ENCODE measurements at regions not wholly inside any gene's neighbourhood (a gene's known extent, or its start where the extent isn't known, plus 50 kb on each side); places are given as distances from the start of the nearest gene placed in this dataset.

DNA sequence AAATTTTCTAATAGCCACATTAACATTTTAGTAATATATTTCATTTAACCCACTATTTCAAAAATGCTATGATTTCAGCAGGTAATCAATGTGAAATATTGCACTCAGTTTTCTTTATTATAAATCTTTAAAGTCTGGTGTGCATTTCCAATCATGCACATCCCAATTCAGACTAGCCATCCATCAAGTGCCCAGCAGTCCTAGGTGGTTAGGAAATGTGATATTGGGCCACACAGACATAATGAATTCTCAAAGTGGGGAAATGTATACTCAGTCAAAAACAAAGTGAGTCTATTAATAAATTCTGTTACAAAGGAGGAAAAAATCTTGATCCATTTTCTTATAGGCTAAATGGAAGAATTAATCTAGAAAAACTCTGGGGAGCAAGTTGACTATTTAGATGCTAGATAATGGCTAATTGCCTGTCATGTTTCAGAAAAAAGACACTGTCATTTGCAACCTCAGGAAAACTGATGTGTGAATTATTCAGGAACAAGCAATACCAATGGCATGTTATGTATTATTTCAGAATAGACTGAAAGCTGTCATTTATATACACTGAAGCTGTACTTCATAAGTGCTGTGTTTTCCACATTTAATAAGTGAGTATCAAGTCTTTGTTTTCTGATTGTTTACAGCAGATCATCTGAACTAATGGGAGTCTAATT lies 629.1 kb upstream of the ADARB2 start:
- TF ChIP-seq, protein P1, sequence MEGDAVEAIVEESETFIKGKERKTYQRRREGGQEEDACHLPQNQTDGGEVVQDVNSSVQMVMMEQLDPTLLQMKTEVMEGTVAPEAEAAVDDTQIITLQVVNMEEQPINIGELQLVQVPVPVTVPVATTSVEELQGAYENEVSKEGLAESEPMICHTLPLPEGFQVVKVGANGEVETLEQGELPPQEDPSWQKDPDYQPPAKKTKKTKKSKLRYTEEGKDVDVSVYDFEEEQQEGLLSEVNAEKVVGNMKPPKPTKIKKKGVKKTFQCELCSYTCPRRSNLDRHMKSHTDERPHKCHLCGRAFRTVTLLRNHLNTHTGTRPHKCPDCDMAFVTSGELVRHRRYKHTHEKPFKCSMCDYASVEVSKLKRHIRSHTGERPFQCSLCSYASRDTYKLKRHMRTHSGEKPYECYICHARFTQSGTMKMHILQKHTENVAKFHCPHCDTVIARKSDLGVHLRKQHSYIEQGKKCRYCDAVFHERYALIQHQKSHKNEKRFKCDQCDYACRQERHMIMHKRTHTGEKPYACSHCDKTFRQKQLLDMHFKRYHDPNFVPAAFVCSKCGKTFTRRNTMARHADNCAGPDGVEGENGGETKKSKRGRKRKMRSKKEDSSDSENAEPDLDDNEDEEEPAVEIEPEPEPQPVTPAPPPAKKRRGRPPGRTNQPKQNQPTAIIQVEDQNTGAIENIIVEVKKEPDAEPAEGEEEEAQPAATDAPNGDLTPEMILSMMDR (IDR thresholded peaks at IDR 0.05) = no peak
- peaks cover 0 to 6% (median 0%) of the 10 kb centered on the region in 7 donors for H3K27me3 ChIP-seq
- no peaks in the 10 kb centered on the region for H3K4me1 ChIP-seq
- no peak for ATAC-seq
- H3K9me3 ChIP-seq = peaks cover 0 to 29% (median 12%) of the 10 kb centered on the region in 11 donors
- no peaks in the 10 kb centered on the region for H3K36me3 ChIP-seq
- intact Hi-C loops (cut with DNase I) = no loop called here
- no peak overlapping the region for H3K4me3 ChIP-seq
- no peak overlapping the region for H3K27ac ChIP-seq
- DNase-seq = no peak

DNA sequence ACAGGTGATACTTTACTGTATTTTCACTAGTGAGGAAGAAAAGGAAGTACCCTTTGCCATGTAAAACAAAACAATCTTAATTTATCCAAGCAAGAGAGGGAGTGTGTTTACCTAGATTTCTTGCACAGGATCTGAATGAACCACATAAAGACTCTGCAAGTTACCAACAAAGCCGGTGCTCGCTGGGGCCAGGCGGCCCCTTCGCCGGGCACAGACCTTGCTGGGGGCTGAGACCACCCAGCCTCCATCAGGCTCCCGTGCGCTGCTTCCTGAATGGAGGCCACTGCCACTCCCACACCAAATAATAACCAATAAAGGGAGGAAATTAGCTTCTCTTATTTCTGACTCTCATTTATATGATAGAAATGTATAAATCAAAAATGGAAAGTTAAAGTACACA lies 625.0 kb upstream of the ADARB2 start:
- intact Hi-C loops (cut with DNase I) = no loop called here
- H3K4me3 ChIP-seq = no peak overlapping the region
- no peaks in the 10 kb centered on the region for H3K4me1 ChIP-seq
- DNase-seq (no peak), ATAC-seq (no peak)
- H3K27me3 ChIP-seq = peaks cover 0 to 6% (median 0%) of the 10 kb centered on the region in 7 donors
- H3K9me3 ChIP-seq = no peaks in the 10 kb centered on the region
- WGBS, 2 donors = 79 to 85% methylated on average over 7 of the region's 7 CpGs
- TF ChIP-seq, protein P1 (IDR thresholded peaks at IDR 0.05) = no peak
- no peak overlapping the region for H3K27ac ChIP-seq
- no peaks in the 10 kb centered on the region for H3K36me3 ChIP-seq

DNA sequence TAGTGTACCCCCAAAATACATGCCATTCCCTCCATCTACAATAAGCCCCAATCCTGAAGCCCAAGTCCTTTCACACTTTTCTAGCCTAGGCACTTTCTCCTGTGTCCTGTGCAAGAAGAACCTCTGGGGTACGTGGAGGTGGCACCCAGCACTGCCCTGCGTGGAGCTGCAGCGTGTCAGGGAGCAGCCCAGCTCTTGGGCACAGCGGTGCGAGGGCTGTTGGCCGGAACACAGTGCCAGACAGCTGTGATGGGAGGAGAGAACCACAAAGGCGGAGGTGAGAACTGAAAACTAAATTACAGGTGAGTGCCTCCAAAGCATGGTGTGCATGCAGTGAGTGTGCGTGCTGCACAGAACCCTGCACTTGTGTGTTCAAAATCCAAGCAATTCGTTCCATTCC lies 621.3 kb upstream of the ADARB2 start:
- TF ChIP-seq, protein P1 (IDR thresholded peaks at IDR 0.05) = no peak
- H3K36me3 ChIP-seq = no peaks in the 10 kb centered on the region
- intact Hi-C loops (cut with DNase I) = no loop called here
- H3K4me1 ChIP-seq = no peaks in the 10 kb centered on the region
- no peak overlapping the region for H3K4me3 ChIP-seq
- ATAC-seq (no peak), DNase-seq (no peak)
- H3K27me3 ChIP-seq = peaks cover 0 to 6% (median 0%) of the 10 kb centered on the region in 7 donors
- H3K27ac ChIP-seq = no peak overlapping the region
- whole genome bisulfite sequencing, 2 donors = 80 to 90% methylated on average over 9 of the region's 9 CpGs
- H3K9me3 ChIP-seq = no peaks in the 10 kb centered on the region

DNA sequence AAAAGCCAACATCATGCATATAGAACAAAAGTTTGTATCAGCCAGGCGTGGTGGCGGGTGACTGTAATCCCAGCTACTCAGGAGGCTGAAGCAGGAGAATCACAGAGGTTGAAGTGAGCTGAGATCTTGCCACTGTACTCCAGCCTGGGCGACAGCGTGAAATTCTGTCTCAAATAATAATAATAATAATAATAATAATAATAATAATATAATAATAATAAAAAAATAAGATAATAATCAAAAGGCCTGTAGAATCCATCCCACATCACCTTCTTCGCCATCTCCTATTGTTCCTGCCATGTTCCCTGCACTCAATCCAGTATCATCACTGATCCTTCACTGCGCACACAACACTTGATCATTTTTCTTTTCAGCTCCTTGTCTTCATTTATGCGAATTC lies 619.3 kb upstream of the ADARB2 start:
- H3K27me3 ChIP-seq = peaks cover 0 to 2% (median 0%) of the 10 kb centered on the region in 7 donors
- DNase-seq = no peak
- no peak overlapping the region for H3K27ac ChIP-seq
- H3K9me3 ChIP-seq = no peaks in the 10 kb centered on the region
- H3K36me3 ChIP-seq = no peaks in the 10 kb centered on the region
- TF ChIP-seq, protein P1 (IDR thresholded peaks at IDR 0.05) = no peak
- no peaks in the 10 kb centered on the region for H3K4me1 ChIP-seq
- no peak overlapping the region for H3K4me3 ChIP-seq
- ATAC-seq = no peak
- 93% methylated on average over 7 of the region's 7 CpGs for WGBS, 2 donors
- intact Hi-C loops (cut with DNase I) = no loop called here
